H1 (cell line): ENCODE measurements at regions not wholly inside any gene's neighbourhood (a gene's known extent, or its start where the extent isn't known, plus 50 kb on each side); places are given as distances from the start of the nearest gene placed in this dataset.

Experiments used
- CHD7 ChIP-seq: fragments of 300-600 bp; sonication (generic); IDR thresholded peaks from 2 replicates; pipeline ENCODE4 v1.7.1; 2012; ENCODE audit warnings: low read length, moderate library complexity, mild to moderate bottlenecking, inconsistent platforms; ENCODE audit not compliant: insufficient replicate concordance
- CTCF ChIP-seq, 3 experiments: IDR thresholded peaks; 1 replicate in 2 of 3; 2 replicates in 1 of 3; pipeline versions ENCODE4 v1.5.1 to v1.6.1; 2011; ENCODE audit warnings: low read length in 3 of 3, mild to moderate bottlenecking in 3 of 3, inconsistent platforms in 2 of 3, low read depth in 1 of 3, moderate library complexity in 1 of 3; ENCODE audit not compliant: insufficient read depth in 1 of 3; ENCODE audit errors: control extremely low read depth in 1 of 3
- EP300 ChIP-seq, 2 experiments: IDR thresholded peaks; 1 replicate in 1 of 2; 2 replicates in 1 of 2; pipeline ENCODE4 v1.6.1; 2011 to 2012; ENCODE audit warnings: low read depth in 2 of 2, low read length in 2 of 2, mild to moderate bottlenecking in 2 of 2, borderline replicate concordance in 1 of 2, inconsistent platforms in 1 of 2, moderate library complexity in 1 of 2
- GABPA ChIP-seq: IDR thresholded peaks from 2 replicates; pipeline ENCODE4 v1.6.1; 2011; ENCODE audit warnings: mild to moderate bottlenecking, low read length, moderate library complexity, borderline replicate concordance; ENCODE audit not compliant: insufficient read depth
- GTF2F1 ChIP-seq: IDR thresholded peaks from 2 replicates; pipeline ENCODE4 v1.6.1; 2012; ENCODE audit warnings: low read depth, low read length, improper control_type of control experiment, borderline replicate concordance
- JUN ChIP-seq: IDR thresholded peaks from 2 replicates; pipeline ENCODE4 v1.6.1; 2011; ENCODE audit warnings: low read depth, mild to moderate bottlenecking, improper control_type of control experiment, low read length
- MAFK ChIP-seq: IDR thresholded peaks from 2 replicates; pipeline ENCODE4 v1.6.1; 2012; ENCODE audit warnings: low read depth, mild to moderate bottlenecking, improper control_type of control experiment, low read length
- MAX ChIP-seq: IDR thresholded peaks from 2 replicates; pipeline ENCODE4 v1.6.1; 2012; ENCODE audit warnings: inconsistent platforms
- NRF1 ChIP-seq: IDR thresholded peaks from 2 replicates; pipeline ENCODE4 v1.6.1; 2011; ENCODE audit warnings: mild to moderate bottlenecking, low read depth, low read length, improper control_type of control experiment
- POLR2AphosphoS5 ChIP-seq: IDR thresholded peaks from 2 replicates; pipeline ENCODE4 v1.6.1; 2011; ENCODE audit warnings: low read depth, low read length
- RAD21 ChIP-seq, 2 experiments: IDR thresholded peaks in 1 of 2; conservative IDR thresholded peaks in 1 of 2; 2 replicates each; pipeline ENCODE4 v1.6.1; 2011; ENCODE audit warnings: low read depth in 2 of 2, low read length in 2 of 2, improper control_type of control experiment in 1 of 2, inconsistent platforms in 1 of 2, mild to moderate bottlenecking in 1 of 2, moderate library complexity in 1 of 2
- YY1 ChIP-seq: IDR thresholded peaks from 2 replicates; pipeline ENCODE4 v1.6.1; 2011; ENCODE audit warnings: low read depth, mild to moderate bottlenecking, low read length

- TF ChIP-seq CTCF (IDR thresholded peaks at IDR 0.05; ENCODE audit: control extremely low read depth in 1 of 3, insufficient read depth in 1 of 3, low read depth in 1 of 3, low read length in 3 of 3) (no peak), EP300 (IDR thresholded peaks at IDR 0.05; ENCODE audit: borderline replicate concordance in 1 of 2, low read depth in 2 of 2, low read length in 2 of 2) (no peak), YY1 (no peak), GABPA (no peak), MAX (no peak), RAD21 (IDR thresholded peaks at IDR 0.05 in 1 of 2, conservative IDR thresholded peaks at IDR 0.05 in 1 of 2; ENCODE audit: low read depth in 2 of 2, low read length in 2 of 2) (no peak), GTF2F1 (no peak), NRF1 (no peak), JUN (no peak), CHD7 (no peak), MAFK (no peak), POLR2AphosphoS5 (no peak)
These were observed 513.9 kb upstream of the NXPH2 start for GRCh38 chr2:139293992-139294548.
